NCI-H526 treated with DMSO at 0.1 percent for 48 hours (cell line): ENCODE measurements at regions not wholly inside any gene's neighbourhood (a gene's known extent, or its start where the extent isn't known, plus 50 kb on each side); places are given as distances from the start of the nearest gene placed in this dataset.

Experiments
- DNase-seq: peaks from one replicate; lab custom pipeline; 2025; lab: John Stamatoyannopoulos, UW

- no peak for DNase-seq
Measured at GRCh38 chrX:95029571-95029970, 1355.6 kb downstream of the FAM133A start.

GRCh38 chrX:95040104-95040503, 1366.1 kb downstream of the FAM133A start:
- no peak for DNase-seq

GRCh38 chrX:95044331-95044730, 1370.3 kb downstream of the FAM133A start:
- no peak for DNase-seq

- no peak for DNase-seq
Measured at GRCh38 chrX:95055991-95056390, 1382.0 kb downstream of the FAM133A start.

GRCh38 chrX:95056901-95057300, 1382.9 kb downstream of the FAM133A start:
- no peak for DNase-seq

GRCh38 chrX:95057341-95057740, 1383.3 kb downstream of the FAM133A start:
- no peak for DNase-seq

- DNase-seq: no peak
Measured at GRCh38 chrX:95058815-95059214, 1384.8 kb downstream of the FAM133A start.

GRCh38 chrX:95059909-95060308, 1385.9 kb downstream of the FAM133A start:
- DNase-seq: no peak

- DNase-seq: no peak
Measured at GRCh38 chrX:95063554-95063953, 1389.5 kb downstream of the FAM133A start.

- DNase-seq: no peak
Measured at GRCh38 chrX:95065151-95065550, 1391.1 kb downstream of the FAM133A start.

- DNase-seq: no peak
Measured at GRCh38 chrX:95071052-95071451, 1397.0 kb downstream of the FAM133A start.

- DNase-seq: no peak
Measured at GRCh38 chrX:95071621-95072020, 1397.6 kb downstream of the FAM133A start.

- DNase-seq: peak; percentile 1
Measured at GRCh38 chrX:95076449-95076848, 1402.4 kb downstream of the FAM133A start.

- no peak for DNase-seq
Measured at GRCh38 chrX:95101851-95102390, 1427.9 kb downstream of the FAM133A start.

GRCh38 chrX:95117556-95117955, 1443.5 kb downstream of the FAM133A start:
- no peak for DNase-seq

- no peak for DNase-seq
Measured at GRCh38 chrX:95145848-95146490, 1472.0 kb downstream of the FAM133A start.

- DNase-seq: no peak
Measured at GRCh38 chrX:95152810-95153209, 1478.8 kb downstream of the FAM133A start.

- no peak for DNase-seq
Measured at GRCh38 chrX:95156566-95156965, 1482.6 kb downstream of the FAM133A start.
